ENCODE measurements at regions not wholly inside any gene's neighbourhood (a gene's known extent, or its start where the extent isn't known, plus 50 kb on each side); places are given as distances from the start of the nearest gene placed in this dataset.
A peak's percentile ranks its signal among the peaks of the same experiment; 100 is the strongest.
"Not testable (repeated sequence)": the region's sequence is repeated elsewhere in the genome, so short reads cannot be mapped to it uniquely, and the experiment has no call there.

GRCh38 chr9:92242260-92243136 lies 51.0 kb downstream of the IARS1 start:
- DNase-seq = peak in 2 of 3 experiments; percentile 1 to 27

- DNase-seq = no peak
These were observed 56.6 kb downstream of the IARS1 start for GRCh38 chr9:92236915-92237314.

DNA sequence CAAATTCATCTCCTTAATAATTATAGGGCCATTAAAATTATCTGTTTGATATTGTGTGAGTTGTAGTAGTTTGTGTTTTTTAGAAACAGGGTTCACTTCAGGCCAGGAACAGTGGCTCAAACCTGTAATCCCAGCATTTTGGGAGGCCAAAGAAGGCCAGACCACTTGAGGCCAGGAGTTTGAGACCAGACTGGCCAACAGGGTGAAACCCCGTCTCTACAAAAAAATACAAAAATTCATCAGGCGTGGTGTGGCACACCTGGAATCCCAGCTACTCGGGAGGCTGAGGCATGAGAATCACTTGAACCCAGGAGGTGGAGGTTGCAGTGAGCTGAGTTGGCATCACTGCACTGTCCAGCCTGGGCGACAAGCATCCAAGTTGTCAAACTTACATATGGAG lies 57.0 kb downstream of the IARS1 start:
- DNase-seq = no peak

GRCh38 chr9:92234514-92234913 lies 59.0 kb downstream of the IARS1 start:
- no peak for DNase-seq

- no peak for DNase-seq
These were observed 61.3 kb downstream of the IARS1 start for GRCh38 chr9:92232190-92232589.

DNA sequence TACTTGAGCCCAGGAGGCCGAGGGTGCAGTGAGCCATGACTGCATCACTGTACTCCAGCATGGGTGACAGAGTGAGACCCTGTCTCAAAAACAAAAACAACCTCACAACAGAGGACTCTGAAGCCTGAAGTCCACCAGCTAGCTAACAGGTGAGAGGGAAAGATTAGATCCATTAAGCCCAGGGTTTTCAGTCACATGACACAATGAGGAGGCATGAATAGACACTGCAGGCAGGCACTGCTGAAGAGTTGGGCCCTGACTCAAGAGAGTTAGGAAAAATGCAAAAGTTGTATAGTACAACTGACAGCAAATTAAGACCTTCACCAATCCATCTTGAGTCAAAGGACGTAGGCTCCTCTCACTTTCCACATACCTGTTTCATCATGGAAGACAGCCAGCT lies 64.9 kb downstream of the IARS1 start:
- DNase-seq = no peak

DNA sequence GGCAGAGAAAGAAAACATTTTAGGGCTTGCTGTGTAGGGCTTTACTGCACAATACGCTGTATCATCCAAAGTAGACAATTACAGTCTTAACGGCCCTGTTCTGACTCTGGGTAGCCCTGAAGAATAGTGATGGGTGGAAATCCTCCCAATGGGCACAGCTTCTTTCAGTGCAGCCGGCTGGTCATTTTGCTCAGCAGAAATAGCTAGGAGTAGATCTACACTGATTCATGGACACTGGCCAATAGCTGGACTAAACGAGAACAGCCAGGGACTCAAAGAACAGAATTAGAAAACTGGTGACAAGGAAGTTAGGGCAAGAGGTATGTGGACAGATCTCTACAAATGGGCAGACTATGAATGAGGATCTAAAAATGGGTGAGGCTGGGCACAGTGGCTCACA lies 69.3 kb downstream of the IARS1 start:
- DNase-seq = no peak

DNA sequence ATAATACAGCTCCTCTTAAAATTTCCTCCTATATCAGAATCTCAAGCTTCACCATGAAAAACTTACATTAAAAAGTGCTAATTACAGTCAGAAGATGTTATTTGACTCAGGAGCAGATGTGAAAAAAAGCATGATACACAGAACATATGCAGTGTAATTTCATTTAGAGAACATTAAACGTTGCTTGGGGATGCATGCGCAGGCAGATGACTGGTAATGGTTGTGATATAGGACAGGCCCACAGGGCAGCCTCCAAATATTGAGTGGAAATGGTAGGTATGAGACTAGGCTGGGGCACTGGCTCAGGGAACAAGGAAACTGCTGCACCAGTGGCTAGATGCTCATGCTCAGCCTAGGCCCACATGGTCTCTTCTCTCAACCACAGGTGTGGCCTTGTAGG lies 69.7 kb downstream of the IARS1 start:
- DNase-seq = no peak

- no peak for DNase-seq
These were observed 84.6 kb downstream of the IARS1 start for GRCh38 chr9:92208693-92209524.

GRCh38 chr9:92206488-92206887 lies 87.0 kb downstream of the IARS1 start:
- DNase-seq = no peak

- DNase-seq = not testable (repeated sequence)
These were observed 88.7 kb upstream of the SPTLC1 start for GRCh38 chr9:92203887-92204286.

DNA sequence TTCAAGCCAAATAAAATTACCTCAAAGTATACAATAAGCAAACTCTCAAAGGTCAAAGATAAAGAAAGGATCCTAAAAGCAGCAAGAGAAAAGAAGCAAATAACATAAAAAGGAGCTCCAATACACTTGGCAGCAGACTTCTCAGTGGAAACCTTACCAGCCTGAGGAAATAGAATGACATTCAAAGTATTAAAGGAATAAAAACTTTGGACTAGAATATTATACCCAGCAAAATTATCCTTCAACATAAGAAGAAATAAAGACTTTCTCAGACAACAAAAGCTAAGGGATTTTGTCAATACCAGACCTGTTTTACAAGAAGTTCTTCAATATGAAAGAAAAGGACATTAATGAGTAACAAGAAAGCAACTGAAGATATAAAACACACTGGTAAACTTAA lies 83.0 kb upstream of the SPTLC1 start:
- DNase-seq = not testable (repeated sequence)

- DNase-seq = no peak
These were observed 81.7 kb upstream of the SPTLC1 start for GRCh38 chr9:92196909-92197308.

DNA sequence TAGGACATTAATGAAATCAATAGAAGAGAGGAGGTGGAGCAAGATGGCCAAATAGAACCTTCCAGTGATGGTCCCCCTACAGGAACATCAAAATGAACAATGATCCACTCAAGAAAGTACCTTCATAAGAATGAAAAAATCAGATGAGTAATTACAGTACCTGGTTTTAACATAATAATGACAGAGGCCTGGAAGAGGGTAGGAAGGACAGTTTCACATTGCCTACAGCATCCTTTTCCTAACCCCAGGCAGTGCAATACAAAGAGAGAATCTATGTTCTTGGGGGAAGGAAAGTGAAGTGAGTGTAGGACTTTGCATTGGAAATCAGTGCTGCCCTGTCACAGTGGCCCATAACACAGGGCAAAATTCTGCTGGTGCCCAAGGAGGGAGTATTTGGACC lies 81.2 kb upstream of the SPTLC1 start:
- no peak for DNase-seq

DNA sequence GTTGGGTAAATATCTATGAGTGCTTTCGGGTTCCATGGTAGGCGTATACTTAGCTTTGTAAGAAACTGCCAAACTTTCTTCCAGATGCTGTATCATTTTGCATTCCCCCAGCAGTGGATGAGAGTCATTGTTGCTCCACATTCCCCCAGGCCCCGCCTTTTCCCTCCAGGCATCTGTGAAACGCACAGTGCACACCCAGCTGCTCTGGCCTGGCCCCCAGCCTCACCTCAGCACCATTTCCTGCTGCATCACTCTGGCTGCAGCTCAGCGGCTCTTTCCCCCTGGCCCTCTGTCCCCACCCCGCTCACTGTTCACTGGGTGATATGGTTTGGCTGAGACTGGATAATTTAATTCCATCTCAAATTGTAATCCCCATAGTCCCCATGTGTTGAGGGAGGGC lies 76.6 kb upstream of the SPTLC1 start:
- peak in 1 of 3 experiments; percentile 18 for DNase-seq

DNA sequence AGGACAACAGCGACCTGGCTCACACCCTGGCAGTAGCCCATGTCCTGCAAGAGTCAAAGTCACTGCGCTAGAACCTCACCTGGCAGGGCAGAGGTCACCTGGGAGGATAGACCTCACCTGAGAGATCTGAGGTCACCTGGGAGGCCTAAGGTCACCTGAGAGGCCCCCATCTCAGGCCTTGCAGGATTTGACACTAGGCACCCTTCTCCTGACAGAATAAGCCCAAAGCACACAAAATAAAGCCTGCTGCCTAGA lies 75.2 kb upstream of the SPTLC1 start:
- DNase-seq = no peak

- DNase-seq = no peak
These were observed 74.7 kb upstream of the SPTLC1 start for GRCh38 chr9:92189782-92190535.

- no peak for DNase-seq
These were observed 74.0 kb upstream of the SPTLC1 start for GRCh38 chr9:92188969-92189781.

GRCh38 chr9:92187989-92188714 lies 72.9 kb upstream of the SPTLC1 start:
- peak in 1 of 3 experiments; percentile 9 for DNase-seq

GRCh38 chr9:92187390-92187789 lies 72.2 kb upstream of the SPTLC1 start:
- DNase-seq = no peak

GRCh38 chr9:92186631-92187030 lies 71.4 kb upstream of the SPTLC1 start:
- no peak for DNase-seq

- no peak for DNase-seq
These were observed 70.5 kb upstream of the SPTLC1 start for GRCh38 chr9:92185681-92186080.

Measured in NCI-H1417 (cell line).